A673 (cell line): ENCODE measurements at regions not wholly inside any gene's neighbourhood (a gene's known extent, or its start where the extent isn't known, plus 50 kb on each side); places are given as distances from the start of the nearest gene placed in this dataset.
"Not testable (repeated sequence)": the region's sequence is repeated elsewhere in the genome, so short reads cannot be mapped to it uniquely, and the experiment has no call there.

Experiments
- EZH2 ChIP-seq: fragments of 200-600 bp; sonication (generic); IDR thresholded peaks from 2 replicates; pipeline ENCODE4 v1.6.1; 2017; ENCODE audit warnings: borderline replicate concordance, low read depth, mild to moderate bottlenecking, mixed read lengths, antibody characterized with exemption, low read length; ENCODE audit not compliant: poor library complexity, severe bottlenecking
- TF ChIP-seq, protein P1 (sequence below): fragments of 300-800, 200-600 bp; sonication (generic); conservative IDR thresholded peaks from 2 replicates; pipeline ENCODE4 v1.5.1; 2017; ENCODE audit warnings: low read depth, mild to moderate bottlenecking, antibody characterized with exemption, low read length, moderate library complexity, mixed read lengths

DNA sequence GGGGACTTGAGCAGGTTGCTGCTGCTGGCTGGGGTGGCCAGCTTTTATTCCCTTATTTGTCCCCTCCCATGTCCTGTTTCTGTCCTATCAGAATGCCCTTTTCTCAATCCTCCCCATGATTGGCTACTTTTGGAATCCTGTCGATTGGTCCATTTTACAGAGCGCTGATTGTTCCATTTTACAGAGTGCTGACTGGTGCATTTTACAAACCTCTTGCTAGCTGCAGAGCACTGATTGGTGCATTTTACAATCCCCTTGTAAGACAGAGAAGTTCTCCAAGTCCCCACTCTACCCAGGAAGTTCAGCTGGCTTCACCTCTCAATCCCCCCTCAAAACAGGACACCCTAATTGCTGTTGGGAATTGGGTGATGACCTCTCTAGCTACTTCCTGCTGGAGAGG is 608.0 kb downstream of the C12orf50 start:
- not testable (repeated sequence) for TF ChIP-seq EZH2
- TF ChIP-seq, protein P1, sequence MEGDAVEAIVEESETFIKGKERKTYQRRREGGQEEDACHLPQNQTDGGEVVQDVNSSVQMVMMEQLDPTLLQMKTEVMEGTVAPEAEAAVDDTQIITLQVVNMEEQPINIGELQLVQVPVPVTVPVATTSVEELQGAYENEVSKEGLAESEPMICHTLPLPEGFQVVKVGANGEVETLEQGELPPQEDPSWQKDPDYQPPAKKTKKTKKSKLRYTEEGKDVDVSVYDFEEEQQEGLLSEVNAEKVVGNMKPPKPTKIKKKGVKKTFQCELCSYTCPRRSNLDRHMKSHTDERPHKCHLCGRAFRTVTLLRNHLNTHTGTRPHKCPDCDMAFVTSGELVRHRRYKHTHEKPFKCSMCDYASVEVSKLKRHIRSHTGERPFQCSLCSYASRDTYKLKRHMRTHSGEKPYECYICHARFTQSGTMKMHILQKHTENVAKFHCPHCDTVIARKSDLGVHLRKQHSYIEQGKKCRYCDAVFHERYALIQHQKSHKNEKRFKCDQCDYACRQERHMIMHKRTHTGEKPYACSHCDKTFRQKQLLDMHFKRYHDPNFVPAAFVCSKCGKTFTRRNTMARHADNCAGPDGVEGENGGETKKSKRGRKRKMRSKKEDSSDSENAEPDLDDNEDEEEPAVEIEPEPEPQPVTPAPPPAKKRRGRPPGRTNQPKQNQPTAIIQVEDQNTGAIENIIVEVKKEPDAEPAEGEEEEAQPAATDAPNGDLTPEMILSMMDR, result not testable (repeated sequence)
